Middle frontal gyrus (tissue), 1 donor: ENCODE measurements at regions not wholly inside any gene's neighbourhood (a gene's known extent, or its start where the extent isn't known, plus 50 kb on each side); places are given as distances from the start of the nearest gene placed in this dataset.

ENCODE experiments used
- DNase-seq: peaks from one replicate; pipeline ENCODE4 v3.0.0-alpha.2; 2015; ENCODE audit warnings: low spot score; ENCODE audit errors: extremely low spot score

DNA sequence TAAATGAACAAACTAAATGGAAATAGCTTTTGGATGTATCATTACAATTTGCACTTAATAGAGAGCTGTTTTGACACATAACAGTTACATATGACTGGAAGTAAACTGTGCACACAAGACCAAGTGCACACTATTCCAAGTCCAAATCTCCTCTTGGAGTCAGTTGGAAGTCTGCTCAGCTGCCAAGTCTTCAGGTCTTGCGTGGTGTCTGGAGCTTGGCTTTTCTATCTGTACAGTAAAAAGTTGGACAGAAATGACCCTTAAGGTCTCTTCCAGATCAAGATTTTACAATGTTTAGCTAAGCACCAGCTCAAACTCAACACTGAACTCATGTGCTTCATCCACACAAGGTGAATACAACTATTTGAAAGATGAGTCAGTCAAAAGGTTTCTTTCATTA is 456.9 kb downstream of the RASEF start:
- DNase-seq = no peak

DNA sequence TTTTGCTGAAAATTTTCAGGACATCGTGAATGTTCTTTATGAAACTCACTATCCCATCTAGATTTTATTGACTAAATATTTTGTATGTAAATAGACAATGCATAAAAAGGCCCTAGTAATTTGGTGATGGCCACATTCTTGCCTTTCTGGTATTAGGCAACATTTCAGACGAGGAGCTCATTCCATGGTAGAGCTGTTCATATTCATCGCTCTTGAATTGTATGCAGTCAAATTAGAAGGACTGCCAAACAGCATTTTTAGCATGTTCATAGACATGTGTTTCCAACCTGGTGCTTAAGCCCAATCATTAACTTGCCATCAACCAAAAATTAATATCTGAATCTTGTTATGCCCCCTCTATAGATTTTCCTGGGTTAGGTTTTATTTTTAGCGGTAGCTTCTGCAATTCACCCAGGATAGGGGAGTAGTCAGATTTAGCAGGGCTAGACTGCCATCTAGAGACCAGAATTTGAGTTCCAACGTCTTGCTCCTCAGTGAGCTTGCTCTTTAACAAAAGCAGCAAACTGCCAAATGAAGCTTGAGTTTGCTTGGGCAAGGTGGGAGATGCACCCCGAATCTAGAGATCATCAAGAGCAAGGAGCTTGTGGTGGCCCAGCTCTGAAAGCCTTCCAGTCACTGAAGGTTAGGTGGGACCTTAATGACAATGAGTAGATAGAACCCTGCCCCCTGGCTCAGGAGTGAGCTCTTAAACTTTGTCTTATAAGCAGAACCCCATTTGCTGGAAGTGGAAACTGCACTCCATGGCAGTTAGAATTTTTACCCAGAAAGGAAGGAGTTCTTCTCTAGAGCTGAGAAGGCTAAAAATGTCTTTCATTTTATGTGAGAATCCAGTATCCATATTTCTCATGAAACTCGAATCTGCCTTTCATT is 456.2 kb downstream of the RASEF start:
- peak; percentile 18 for DNase-seq

GRCh38 chr9:82608487-82608886 is 454.5 kb downstream of the RASEF start:
- DNase-seq = no peak

DNA sequence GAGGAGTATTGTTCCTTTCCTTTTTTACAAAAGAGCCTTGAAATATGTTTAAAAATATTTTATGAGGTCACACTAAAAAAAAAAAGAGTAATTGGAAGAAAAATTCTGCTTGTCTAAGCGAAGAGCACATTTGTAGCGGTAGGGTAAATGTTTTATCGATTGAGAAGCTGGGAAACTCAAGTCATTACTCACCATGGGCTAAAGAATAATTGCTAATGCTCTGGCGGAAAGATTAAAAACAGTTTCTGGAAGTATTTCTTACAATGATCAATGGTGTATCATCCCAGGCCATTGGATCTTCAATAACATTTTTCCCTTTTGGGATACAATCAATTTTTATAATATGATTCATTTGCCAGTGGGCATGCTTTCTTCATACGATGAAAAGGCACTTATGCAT is 450.0 kb downstream of the RASEF start:
- DNase-seq = no peak

GRCh38 chr9:82613498-82613897 is 449.4 kb downstream of the RASEF start:
- DNase-seq = no peak

- DNase-seq = no peak
Observed at GRCh38 chr9:82616545-82616944, 446.4 kb downstream of the RASEF start.

DNA sequence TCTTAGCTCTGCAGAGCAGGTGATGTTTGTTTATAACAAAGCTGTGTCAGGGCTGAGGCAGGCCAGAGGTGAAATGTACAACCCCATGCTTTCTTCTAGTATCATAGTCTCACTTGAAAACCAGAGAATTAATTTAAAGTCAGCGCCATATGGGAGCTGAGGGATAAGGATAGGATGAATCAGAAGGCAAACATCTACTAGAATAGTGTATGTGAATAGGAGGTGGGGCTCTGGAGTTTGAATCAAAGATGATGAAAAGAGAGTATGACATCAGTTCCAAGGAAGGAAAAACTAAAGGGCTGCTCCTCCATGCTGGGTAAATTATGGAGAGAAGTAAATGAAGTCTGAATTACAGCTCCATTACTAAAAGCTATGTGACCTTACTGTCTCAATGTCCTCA is 441.5 kb downstream of the RASEF start:
- no peak for DNase-seq

DNA sequence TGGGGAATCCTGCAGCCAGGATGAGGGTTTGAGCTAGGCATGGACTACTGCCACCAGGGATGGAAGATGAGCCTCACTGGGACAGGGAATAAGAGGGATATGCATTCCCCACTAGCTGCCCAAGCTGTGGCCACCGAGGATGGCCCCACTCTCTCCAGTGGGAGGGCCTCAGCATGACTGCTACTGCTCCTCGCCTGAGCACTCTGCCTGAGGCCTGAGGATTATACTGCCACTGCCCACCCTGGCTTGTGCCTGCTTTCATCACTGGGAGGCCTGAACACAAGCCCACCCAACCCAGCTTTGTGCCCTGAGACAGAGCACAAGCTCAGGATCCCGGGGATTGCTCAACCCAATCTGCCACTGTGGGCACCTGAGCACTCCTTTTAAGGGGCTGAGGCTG is 425.6 kb downstream of the RASEF start:
- no peak for DNase-seq

DNA sequence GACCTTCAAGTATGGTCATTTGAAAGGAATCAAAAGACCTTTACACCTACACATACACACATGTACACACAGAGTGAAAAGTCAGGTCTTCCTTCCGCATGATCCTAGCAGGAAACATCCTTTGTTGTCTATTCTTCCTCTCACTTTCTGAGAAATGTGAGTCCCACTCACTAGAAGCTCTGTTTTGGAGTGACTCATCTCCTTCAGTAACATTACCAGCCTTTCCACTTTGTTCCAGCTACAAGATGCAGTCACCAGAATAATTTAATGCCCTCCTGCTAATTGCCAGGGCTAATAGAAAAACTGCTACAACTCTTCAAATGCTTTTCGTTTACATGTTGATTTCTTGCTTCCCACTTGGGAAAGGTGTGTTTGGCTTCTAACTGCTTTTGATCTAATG is 417.3 kb downstream of the RASEF start:
- DNase-seq = no peak

DNA sequence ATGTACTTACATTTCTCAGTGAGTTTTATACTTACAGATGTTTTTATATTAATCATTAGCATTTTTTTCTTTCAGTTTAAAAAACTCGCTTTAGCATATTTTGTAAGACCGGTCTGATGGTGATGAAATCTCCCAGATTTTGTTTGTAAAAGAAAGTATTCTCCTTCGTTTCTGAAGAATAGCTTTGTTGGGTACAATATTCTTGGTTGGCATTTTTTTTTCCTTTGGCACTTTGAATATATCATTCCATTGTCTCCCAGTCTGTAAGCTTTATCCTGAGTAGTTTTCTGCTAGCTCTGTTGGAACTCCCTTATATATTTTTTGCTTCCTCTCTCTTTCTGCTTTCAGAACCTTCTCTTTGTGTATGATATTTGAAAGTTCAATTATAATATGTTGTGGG is 412.6 kb downstream of the RASEF start:
- DNase-seq = no peak

GRCh38 chr9:82651474-82651873 is 411.5 kb downstream of the RASEF start:
- no peak for DNase-seq

DNA sequence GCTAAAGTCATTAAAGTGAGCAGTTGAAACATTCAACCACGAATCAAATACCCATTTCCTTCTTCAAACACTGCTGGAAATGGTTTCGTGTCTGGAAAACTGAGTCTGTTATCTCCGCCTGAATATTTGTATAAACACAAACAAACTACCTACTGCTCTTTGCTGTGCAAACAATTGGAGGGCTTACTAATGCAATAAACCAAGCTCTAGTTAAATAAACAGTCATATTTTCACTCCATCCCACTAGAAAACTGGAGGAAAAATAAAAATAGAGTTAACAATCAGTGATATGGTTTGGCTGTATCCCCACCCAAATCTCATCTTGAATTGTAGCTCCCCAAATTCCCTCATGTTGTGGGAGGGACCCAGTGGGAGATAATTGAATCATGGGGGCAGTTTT is 397.6 kb downstream of the RASEF start:
- no peak for DNase-seq

DNA sequence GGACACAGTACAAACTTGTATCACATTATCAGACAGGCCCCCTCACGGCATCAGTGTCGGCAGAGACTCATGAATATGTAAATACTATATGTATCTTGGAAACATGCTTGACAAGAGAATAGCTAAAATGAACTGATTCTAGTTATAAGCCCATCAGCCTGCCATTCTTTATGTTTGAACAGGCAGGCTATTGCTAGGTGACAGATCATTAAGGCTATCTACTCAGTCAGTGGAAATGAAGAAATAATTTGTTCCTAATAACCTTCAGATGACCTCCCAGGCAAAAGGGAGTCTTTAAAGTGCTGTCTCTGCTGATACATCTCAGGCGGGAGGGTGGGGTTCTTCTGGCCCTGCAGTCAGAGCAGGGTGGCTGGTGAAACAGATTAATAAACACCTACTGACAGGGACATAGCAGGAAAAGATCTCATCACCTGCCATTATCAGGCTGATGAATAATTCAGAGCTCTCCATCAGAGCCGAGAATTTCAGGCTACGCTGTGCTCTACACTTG is 394.2 kb downstream of the RASEF start:
- DNase-seq = no peak

- no peak for DNase-seq
Observed at GRCh38 chr9:82670000-82670399, 392.9 kb downstream of the RASEF start.

DNA sequence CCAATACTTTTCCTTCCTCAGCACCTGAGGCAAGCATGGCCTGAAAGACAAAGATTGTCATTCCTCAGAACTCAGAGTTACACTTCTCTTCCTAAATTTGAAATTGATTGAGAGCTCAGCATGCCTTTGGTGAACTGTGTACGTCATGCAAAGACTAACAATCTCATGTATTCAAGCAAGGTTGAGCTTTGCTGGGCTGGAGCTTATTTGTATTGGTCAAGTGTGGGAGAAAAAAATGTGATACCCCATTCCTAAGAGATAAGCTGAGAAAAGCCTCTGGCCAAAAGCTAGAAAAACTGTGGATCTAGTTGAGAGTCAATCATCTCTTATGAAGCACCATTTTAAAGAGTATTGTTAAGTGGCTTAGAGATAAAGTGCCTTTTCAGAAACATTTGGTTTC is 392.2 kb downstream of the RASEF start:
- no peak for DNase-seq

DNA sequence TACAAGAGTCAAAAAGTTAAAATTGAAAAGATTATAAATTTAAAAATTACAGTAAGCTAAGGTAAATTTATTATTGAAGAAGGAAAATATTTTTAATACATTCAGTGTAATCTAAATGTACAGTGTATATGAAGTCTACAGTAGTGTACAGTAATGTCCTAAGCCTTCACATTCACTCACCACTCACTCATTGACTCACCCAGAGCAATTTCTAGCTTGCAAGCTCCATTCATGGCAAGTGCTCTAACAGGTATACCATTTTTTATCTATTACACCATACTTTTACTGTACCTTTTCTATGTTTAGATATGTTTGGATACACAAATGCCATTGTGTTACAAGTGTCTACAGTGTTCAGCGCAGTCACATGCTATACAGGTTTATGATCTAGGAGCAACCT is 389.7 kb downstream of the RASEF start:
- no peak for DNase-seq

- no peak for DNase-seq
Observed at GRCh38 chr9:82673919-82674318, 389.0 kb downstream of the RASEF start.

DNA sequence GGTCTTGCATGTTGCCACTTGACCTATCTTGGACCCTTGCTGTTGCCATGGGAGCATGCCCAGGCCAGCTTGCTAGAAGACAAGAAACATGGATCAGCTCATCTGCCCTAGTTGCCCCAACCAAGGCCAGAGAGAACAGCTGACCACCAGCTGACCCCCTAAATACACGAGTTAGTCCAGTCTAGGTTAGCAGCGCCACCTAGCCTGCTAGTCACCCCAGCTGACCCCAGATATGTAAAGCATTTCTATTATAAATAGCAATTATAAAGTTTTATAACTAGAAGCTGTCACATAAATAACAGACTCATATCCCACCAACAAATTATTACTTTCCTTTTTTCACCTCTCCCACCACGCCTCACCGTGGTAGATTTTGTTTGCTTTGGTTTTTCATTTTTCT is 387.8 kb downstream of the RASEF start:
- no peak for DNase-seq

DNA sequence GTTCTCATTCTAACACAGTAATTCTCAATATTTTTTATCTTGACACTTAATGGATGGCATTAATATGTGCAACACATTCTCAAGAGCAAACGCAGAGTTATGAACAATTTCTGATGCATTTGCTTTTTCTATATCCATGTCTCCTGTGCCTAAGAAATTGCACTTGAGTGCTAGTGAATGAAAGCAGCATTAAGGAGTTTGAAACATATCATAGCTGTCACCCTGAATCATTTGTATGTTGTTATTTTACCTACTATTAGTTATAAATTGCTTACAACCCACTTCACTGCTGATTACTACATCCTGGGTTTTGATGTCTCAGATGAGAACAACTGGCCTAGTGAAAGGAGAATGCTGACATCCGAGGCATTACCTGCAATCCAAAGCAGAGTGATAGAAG is 387.3 kb downstream of the RASEF start:
- DNase-seq = no peak

DNA sequence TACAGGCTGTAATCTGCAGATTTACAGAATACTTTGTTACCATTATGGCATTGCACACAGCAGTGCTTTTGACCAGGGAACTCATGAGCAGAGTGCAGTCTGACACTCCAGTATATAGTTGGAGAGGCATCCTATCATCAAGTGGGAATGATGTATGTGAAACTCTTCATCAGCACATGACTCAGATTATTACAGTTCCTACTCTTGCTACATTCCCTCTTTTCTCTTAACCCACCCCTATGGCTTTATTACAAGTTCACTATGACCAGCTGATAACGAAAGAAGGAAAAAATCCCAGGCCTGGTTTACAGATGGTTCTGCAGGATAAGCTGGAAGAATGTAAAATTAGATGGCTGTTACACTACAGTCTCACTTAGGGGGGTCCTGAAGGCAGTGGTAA is 385.9 kb downstream of the RASEF start:
- DNase-seq = no peak

DNA sequence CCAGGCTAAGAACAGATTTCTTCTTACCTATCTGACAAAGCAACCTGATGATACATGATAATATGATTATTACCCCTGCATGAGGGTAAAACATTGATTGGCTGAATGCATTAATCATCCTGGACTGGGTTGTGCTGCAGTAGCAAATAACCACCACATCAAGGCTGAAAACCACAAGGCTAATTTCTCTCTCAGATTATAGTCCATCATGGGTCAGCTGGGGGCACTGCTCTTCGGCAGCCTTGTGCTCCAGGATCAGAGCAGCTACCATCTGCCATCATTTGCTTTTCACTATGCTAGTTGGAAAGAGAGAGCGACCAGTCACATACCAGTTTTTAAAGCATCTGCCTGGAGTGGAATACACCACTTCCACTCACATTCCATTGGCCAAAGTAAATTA is 383.5 kb downstream of the RASEF start:
- DNase-seq = no peak

DNA sequence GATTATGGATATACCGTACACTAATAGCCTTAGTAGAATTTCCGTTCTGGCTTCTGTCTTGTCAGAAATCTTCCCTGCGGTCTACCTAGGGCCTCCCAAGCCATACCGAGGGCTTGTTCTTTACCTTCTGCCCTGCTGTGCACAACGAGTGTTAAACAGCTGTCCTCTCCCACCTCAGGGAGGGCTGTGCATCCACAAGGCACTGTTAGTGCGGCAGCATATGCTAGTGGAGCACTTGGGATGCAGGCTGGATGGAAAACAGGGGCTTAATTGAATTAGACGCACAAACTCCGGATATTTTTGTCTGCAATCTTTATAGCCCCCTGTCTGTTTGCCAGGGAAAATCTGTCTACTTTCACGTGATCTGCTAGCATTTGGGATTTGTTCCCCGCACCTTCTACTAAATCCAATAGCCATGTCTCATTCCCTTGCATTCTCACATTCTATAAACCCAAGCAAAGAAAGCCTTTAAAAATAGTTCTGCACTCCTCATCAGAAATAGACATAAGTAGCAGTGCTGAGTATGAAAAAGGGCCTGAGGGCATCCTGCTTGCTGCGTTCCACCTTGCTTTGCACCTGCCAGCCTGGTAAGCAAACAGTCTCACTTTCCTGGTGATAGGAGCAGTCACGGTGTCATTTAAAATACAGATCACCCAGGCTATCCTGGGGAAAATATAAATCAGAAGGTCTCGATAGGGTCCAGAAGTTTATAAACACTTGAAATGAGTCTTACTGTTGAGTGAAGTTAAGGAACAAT is 382.6 kb downstream of the RASEF start:
- DNase-seq = no peak

GRCh38 chr9:82681809-82682208 is 381.1 kb downstream of the RASEF start:
- no peak for DNase-seq
